Nephron (organoid): ENCODE measurements at regions not wholly inside any gene's neighbourhood (a gene's known extent, or its start where the extent isn't known, plus 50 kb on each side); places are given as distances from the start of the nearest gene placed in this dataset.

ENCODE experiments used
- H3K27ac Mint-ChIP-seq, 3 experiments: 2 replicates each; pipeline ENCODE4 v1.8.0; 2020; ENCODE audit warnings: mixed read lengths in 3 of 3, mild to moderate bottlenecking in 2 of 3, moderate library complexity in 1 of 3
- H3K27me3 Mint-ChIP-seq: 2 replicates; pipeline ENCODE4 v1.8.0; 2021; ENCODE audit warnings: low read depth, mild to moderate bottlenecking, moderate library complexity, mixed read lengths
- H3K36me3 Mint-ChIP-seq: 2 replicates; pipeline ENCODE4 v1.8.0; 2020; ENCODE audit warnings: low read depth, mixed read lengths
- H3K4me1 Mint-ChIP-seq: 2 replicates; pipeline ENCODE4 v1.8.0; 2020; ENCODE audit warnings: mixed read lengths
- H3K4me3 Mint-ChIP-seq, 3 experiments: 2 replicates each; pipeline ENCODE4 v1.8.0; 2020; ENCODE audit warnings: mild to moderate bottlenecking in 3 of 3, mixed read lengths in 3 of 3, moderate library complexity in 2 of 3
- H3K9me3 Mint-ChIP-seq: 2 replicates; pipeline ENCODE4 v1.8.0; 2020; ENCODE audit warnings: mixed read lengths
- TF ChIP-seq, protein P1 (sequence below), 3 experiments: fragments of 200-600 bp; sonication (generic); IDR thresholded peaks; one replicate each; pipeline ENCODE4 v1.5.0; 2021; ENCODE audit warnings: antibody characterized with exemption in 3 of 3; ENCODE audit not compliant: unreplicated experiment in 3 of 3

DNA sequence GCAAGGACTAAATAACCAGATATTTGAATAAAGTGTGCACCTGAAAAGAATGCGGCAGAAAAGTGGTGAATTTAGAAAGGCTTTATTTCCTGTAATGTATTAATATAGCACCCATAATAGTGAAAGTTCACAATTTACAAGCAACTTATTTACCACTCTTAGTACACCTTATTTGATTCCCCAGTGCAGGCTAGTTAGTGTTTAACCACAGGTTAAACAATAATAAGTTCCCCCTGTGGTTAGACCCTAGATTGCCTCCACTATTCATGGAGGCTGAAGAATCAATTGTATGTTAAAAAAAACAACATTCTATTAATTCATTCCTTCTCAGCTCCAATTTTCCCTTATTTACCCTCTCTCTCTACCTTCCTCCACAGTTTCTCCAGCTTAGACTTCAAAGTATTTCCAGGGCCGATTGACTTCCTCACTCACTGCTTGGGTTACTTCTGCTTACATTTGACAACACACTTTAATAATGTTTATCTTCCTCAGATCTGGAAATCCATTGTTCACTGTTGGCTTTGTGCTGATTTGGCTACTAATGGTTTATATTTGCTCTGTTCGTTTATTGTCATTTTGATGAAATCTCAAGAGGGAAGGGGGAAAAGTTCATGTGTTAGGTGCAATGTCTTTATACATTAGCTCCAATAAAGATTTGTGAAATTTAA lies 796.3 kb downstream of the BRINP3 start:
- Mint-ChIP-seq H3K4me1 (no peaks in the 10 kb centered on the region), H3K27ac (peak overlapping the region; percentile 53 to 85 (median 58)), H3K27me3 (peaks cover 4% of the 10 kb centered on the region), H3K36me3 (no peaks in the 10 kb centered on the region), H3K4me3 (no peak overlapping the region), H3K9me3 (no peaks in the 10 kb centered on the region)
- TF ChIP-seq, protein P1, sequence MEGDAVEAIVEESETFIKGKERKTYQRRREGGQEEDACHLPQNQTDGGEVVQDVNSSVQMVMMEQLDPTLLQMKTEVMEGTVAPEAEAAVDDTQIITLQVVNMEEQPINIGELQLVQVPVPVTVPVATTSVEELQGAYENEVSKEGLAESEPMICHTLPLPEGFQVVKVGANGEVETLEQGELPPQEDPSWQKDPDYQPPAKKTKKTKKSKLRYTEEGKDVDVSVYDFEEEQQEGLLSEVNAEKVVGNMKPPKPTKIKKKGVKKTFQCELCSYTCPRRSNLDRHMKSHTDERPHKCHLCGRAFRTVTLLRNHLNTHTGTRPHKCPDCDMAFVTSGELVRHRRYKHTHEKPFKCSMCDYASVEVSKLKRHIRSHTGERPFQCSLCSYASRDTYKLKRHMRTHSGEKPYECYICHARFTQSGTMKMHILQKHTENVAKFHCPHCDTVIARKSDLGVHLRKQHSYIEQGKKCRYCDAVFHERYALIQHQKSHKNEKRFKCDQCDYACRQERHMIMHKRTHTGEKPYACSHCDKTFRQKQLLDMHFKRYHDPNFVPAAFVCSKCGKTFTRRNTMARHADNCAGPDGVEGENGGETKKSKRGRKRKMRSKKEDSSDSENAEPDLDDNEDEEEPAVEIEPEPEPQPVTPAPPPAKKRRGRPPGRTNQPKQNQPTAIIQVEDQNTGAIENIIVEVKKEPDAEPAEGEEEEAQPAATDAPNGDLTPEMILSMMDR (IDR thresholded peaks at IDR 0.05; ENCODE audit: unreplicated experiment in 3 of 3), result no peak

DNA sequence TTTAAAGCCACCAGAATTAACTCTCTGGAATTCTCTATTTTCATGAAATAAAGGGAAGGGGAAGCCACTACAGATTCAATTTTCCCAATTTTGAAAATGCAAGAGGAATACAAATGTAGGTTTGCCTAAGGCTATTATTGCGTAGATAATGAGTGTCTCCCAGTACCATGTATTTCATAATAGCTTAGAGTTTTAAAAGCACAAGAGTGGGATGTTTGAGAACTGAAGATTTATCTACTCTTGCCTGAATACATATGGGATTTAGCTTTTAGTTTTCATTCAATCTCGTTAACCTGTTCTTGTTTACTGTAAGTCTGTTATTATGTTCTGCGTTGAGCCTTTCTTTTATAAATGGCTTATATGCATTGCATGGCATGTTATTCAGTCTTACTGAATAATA lies 795.1 kb downstream of the BRINP3 start:
- H3K27me3 Mint-ChIP-seq, result no peaks in the 10 kb centered on the region
- no peak overlapping the region for H3K27ac Mint-ChIP-seq

DNA sequence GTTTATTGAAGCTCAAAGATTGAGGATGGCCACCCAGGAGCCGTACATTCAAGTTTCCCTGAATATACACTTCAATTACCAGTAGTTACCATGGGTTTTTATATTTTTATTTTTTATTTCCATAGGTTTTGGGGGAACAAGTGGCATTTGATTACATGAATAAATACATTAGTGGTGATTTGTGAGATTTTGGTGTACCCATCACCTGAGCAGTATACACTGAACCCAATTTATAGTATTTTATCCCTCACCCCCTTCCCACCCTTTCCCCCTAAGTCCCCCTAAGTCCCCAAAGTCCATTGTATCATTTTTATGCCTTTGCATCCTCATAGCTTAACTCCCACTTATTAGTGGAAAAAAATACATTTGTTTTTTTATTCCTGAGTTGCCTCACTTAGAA lies 791.4 kb downstream of the BRINP3 start:
- no peak overlapping the region for H3K27ac Mint-ChIP-seq
- H3K9me3 Mint-ChIP-seq, result no peaks in the 10 kb centered on the region
- TF ChIP-seq, protein P1 (IDR thresholded peaks at IDR 0.05; ENCODE audit: unreplicated experiment in 3 of 3), result no peak
- H3K27me3 Mint-ChIP-seq, result no peaks in the 10 kb centered on the region
- no peak overlapping the region for H3K4me3 Mint-ChIP-seq
- no peaks in the 10 kb centered on the region for H3K4me1 Mint-ChIP-seq
- H3K36me3 Mint-ChIP-seq, result no peaks in the 10 kb centered on the region

More for the DNA sequence above, 795.1 kb downstream of the BRINP3 start:
- Mint-ChIP-seq H3K4me3 (no peak overlapping the region), H3K4me1 (no peaks in the 10 kb centered on the region), H3K9me3 (no peaks in the 10 kb centered on the region), H3K36me3 (no peaks in the 10 kb centered on the region)
- TF ChIP-seq, protein P1 (IDR thresholded peaks at IDR 0.05; ENCODE audit: unreplicated experiment in 3 of 3), result no peak

DNA sequence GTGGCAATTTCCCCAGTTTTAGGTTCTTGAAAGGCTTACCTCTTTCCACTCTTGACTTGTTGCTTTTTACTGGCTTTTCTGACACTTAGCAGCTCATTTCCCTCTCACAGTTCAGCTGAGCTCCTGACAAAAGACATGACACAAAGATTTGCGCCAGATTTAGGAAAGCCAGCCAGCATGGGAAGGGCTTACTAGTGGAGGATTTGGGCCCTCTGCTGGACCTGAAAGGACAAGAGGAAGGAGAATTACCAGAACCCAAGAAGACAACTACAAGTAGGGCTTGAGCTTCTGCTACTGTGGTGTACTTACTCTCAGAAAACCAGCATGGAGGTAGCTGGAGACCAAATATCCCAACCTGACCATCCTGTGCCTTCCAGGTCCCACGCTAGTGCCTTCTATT lies 784.5 kb downstream of the BRINP3 start:
- TF ChIP-seq, protein P1 (IDR thresholded peaks at IDR 0.05; ENCODE audit: unreplicated experiment in 3 of 3), result no peak
- H3K27me3 Mint-ChIP-seq, result no peaks in the 10 kb centered on the region

DNA sequence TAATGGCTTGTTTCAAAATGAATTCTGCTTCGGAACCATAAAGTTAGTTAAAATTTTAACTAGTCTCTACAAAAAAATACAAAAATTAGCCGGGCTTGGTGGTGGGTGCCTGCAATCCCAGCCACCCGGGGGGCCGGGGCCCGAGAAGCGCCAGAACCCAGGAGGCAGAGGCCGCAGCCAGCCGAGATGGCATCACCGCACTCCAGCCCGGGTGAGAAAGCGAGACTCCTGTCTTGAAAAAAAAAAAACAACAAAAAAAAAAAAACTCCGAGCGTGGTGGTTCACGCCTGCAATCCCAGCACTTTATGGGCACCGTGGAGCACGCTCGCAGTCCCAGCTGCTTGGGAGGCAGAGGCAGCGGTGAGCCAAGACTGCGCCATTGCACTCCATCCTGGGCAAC lies 781.4 kb downstream of the BRINP3 start:
- Mint-ChIP-seq H3K4me3 (no peak overlapping the region), H3K27ac (no peak overlapping the region), H3K36me3 (no peaks in the 10 kb centered on the region), H3K9me3 (peaks cover 3% of the 10 kb centered on the region), H3K4me1 (no peaks in the 10 kb centered on the region), H3K27me3 (no peaks in the 10 kb centered on the region)
- TF ChIP-seq, protein P1 (IDR thresholded peaks at IDR 0.05; ENCODE audit: unreplicated experiment in 3 of 3), result no peak

More for the DNA sequence above, 784.5 kb downstream of the BRINP3 start:
- no peaks in the 10 kb centered on the region for H3K4me1 Mint-ChIP-seq
- peaks cover 3% of the 10 kb centered on the region for H3K9me3 Mint-ChIP-seq
- no peak overlapping the region for H3K27ac Mint-ChIP-seq
- no peaks in the 10 kb centered on the region for H3K36me3 Mint-ChIP-seq
- H3K4me3 Mint-ChIP-seq, result no peak overlapping the region

DNA sequence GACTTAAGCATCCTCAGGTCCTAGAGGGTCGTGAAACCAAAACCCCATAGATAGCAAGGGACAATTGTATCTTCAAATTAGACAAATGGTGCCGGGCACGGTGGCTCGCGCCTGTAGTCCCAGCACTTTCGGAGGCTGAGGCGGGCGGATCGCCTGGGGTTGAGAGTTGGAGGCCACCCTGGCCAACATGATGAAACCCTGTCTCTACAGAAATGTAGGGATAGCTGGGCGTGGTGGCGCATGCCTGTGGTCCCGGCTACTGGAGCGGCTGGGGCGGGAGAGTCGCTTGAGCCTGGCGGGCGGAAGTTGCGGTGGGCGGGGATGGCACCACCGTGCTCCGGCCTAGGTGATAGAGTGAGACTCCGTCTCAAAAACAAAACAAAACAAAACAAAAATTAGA lies 780.6 kb downstream of the BRINP3 start:
- no peaks in the 10 kb centered on the region for H3K27me3 Mint-ChIP-seq
- H3K4me1 Mint-ChIP-seq, result no peaks in the 10 kb centered on the region
- H3K27ac Mint-ChIP-seq, result no peak overlapping the region
- peaks cover 3% of the 10 kb centered on the region for H3K9me3 Mint-ChIP-seq
- no peak overlapping the region for H3K4me3 Mint-ChIP-seq
- TF ChIP-seq, protein P1 (IDR thresholded peaks at IDR 0.05; ENCODE audit: unreplicated experiment in 3 of 3), result no peak
- H3K36me3 Mint-ChIP-seq, result no peaks in the 10 kb centered on the region
